Omental fat pad (tissue), 3 donors: ENCODE measurements at regions not wholly inside any gene's neighbourhood (a gene's known extent, or its start where the extent isn't known, plus 50 kb on each side); places are given as distances from the start of the nearest gene placed in this dataset.

Experiments used
- ATAC-seq: fragments of 150-250 bp; one replicate; pipeline ENCODE4 v1.9.1; 2016; ENCODE audit warnings: mild to moderate bottlenecking, moderate library complexity; ENCODE audit not compliant: low FRiP score
- DNase-seq: peaks from one replicate; pipeline ENCODE4 v3.0.0-alpha.2; 2019; ENCODE audit warnings: low spot score
- TF ChIP-seq, protein P1 (sequence below), 3 donors: fragments of 450-650 bp; IDR thresholded peaks; one replicate each; pipeline ENCODE4 v1.5.1; 2016 to 2017; ENCODE audit warnings: antibody characterized with exemption in 3 of 3, mild to moderate bottlenecking in 3 of 3, moderate library complexity in 2 of 3

DNA sequence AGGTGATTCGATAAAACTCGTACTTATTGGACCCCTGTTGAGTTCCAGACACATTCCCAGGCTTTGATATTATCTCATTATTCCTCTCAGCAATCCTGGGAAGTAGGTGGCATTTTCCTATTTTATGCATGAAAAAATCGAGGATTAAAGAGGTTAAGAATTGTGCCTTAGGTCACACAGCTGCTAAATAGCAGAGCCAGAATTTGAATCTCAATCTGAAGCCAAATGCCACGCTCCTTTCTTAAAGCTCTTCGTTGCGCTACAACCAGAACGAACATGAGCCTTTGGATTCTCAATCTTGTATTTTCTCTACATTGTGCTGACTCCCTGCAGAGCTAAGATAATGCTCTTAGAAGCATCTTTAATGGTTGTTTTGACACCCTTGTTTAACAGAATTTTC lies 527.8 kb upstream of the TLE4 start:
- TF ChIP-seq, protein P1, sequence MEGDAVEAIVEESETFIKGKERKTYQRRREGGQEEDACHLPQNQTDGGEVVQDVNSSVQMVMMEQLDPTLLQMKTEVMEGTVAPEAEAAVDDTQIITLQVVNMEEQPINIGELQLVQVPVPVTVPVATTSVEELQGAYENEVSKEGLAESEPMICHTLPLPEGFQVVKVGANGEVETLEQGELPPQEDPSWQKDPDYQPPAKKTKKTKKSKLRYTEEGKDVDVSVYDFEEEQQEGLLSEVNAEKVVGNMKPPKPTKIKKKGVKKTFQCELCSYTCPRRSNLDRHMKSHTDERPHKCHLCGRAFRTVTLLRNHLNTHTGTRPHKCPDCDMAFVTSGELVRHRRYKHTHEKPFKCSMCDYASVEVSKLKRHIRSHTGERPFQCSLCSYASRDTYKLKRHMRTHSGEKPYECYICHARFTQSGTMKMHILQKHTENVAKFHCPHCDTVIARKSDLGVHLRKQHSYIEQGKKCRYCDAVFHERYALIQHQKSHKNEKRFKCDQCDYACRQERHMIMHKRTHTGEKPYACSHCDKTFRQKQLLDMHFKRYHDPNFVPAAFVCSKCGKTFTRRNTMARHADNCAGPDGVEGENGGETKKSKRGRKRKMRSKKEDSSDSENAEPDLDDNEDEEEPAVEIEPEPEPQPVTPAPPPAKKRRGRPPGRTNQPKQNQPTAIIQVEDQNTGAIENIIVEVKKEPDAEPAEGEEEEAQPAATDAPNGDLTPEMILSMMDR (IDR thresholded peaks at IDR 0.05), result no peak
- ATAC-seq (no peak), DNase-seq (no peak)

DNA sequence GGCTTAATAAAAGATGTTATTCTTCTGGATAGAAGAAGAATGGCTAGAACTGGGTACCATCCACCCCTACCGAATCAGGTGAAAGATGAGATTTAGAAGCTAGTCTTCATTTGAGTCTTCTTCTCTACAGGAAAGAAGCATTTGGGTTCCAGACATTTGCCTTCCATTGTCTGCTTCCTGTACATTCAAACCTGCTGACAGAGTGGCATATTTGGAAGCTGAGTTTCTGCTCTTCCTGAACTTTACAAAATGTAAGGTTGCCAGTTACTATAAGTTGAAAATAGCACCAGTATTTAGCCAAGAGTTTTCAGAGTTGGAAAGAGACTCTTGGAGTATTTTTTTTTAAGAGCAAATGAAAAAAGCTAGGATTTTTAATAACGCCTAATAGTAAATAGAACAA lies 525.4 kb upstream of the TLE4 start:
- DNase-seq (no peak), ATAC-seq (no peak)
- TF ChIP-seq, protein P1 (IDR thresholded peaks at IDR 0.05), result no peak

DNA sequence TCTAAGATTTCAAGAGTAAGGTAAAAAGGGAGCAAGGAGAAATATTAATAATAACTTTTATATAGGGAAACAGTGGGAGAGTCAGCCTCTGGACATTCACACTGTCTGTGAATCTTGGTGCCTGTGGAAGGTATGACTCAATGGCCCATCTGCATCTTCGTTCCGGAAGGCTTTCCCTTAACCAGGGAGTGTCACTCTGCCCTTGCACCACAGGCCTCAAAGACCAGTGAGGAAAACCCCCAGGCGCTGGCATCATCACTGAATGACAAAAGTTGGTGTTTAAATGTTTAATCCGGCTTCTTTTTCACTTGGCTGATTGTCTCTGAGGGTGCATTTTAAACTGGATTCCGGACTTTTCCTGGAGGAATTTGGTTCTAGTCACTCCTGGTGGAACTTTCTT lies 522.4 kb upstream of the TLE4 start:
- DNase-seq (no peak), ATAC-seq (no peak)
- TF ChIP-seq, protein P1 (IDR thresholded peaks at IDR 0.05), result no peak

DNA sequence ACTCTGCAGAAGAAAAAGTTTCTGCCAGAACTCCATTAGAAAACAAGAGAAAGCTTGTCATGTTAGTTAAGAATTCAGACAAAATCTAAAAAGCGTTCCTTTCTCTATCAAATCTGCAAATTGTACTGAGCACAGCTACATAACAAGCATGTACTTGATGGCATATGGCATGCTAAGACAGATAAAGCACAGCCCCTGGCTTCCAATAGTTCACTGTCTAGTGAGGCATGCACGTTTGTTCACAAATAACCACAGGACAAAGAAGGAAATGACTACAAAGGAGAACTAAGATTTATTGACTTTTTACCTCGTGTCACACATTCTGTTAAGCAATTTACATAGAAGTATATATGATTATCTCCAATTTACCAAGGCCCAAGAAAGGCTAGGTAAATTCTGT lies 518.2 kb upstream of the TLE4 start:
- DNase-seq, result no peak

DNA sequence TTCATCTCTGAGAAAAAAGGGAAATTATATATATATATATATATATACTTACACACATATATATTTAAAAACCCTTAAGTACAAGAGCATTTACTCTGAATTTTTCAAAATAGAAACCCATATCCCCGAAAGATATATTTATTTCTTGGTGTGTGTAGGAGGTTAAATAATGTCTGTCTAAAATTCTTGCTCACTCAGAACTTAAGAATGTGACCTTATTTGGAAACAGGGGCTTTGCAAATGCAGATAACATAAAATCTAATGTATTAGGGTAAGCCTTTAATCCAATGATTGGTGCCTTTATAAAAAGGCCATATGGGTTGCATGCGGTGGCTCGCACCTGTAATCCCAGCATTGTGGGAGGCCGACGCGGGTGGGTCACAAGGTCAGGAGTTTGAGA lies 517.3 kb upstream of the TLE4 start:
- DNase-seq (no peak), ATAC-seq (no peak)
- TF ChIP-seq, protein P1 (IDR thresholded peaks at IDR 0.05), result no peak

More for the DNA sequence above, 518.2 kb upstream of the TLE4 start:
- ATAC-seq, result no peak
- TF ChIP-seq, protein P1 (IDR thresholded peaks at IDR 0.05), result no peak

DNA sequence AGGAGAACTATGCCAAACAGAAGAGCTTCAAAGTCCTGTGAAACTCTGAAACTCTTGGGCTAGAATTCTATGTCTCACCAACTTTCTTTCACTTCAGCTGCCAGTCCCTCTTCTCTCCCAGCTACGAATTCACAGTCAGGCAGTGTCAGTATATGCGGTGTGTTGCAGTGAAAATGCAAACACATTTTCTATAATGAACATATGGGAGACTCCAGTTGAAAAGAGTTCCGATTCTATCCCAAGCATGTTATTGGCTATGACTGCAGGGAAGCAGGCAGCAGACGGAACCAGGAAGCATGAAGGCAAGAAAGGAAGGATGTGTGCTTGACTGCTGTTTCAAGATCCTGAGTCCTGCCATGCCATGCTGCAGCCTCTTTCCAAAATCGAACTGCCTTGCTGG lies 515.7 kb upstream of the TLE4 start:
- DNase-seq, result no peak
- TF ChIP-seq, protein P1 (IDR thresholded peaks at IDR 0.05), result no peak
- no peak for ATAC-seq

DNA sequence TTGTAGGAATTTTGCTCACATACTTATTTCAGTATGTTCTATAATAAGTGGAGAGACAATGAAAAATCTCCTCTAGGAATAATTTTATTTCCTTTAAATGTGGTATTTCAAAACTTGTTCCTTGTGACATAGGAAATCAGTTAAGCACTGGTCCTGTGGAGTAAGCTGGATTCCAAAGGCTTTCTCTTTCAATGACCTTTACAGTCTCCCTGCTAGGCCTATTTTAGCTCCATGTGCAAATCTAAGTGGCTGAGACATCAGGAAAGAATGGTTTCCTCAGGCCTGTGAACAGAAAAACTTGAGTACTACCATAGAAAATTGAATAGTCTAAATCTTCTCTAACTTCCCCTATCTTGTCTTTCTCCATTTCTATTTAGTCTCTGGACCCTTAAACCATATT lies 514.2 kb upstream of the TLE4 start:
- no peak for DNase-seq
- ATAC-seq, result no peak
- TF ChIP-seq, protein P1 (IDR thresholded peaks at IDR 0.05), result no peak
